ENCODE measurements at regions not wholly inside any gene's neighbourhood (a gene's known extent, or its start where the extent isn't known, plus 50 kb on each side); places are given as distances from the start of the nearest gene placed in this dataset.

DNA sequence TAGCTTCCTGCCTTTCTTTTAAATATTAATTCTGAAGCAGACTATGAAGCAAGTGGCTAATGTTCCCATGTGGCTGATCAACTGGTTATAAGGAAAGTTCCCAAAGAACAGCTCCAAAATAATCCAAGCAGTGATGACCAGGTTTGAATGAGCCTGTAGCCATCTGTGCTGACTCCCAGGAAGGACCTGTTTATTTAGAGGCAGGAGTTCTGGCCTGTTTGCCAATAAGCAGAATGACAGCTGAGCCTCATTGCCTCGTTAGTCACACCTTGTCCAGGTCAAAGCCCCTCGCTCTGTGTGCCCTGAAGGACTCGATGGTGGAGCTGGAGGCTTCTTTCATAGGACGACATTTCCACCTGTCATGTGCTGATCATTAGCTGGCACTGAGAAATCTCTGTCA, 97.4 kb downstream of the TMEM170B start:
- no peak for TF ChIP-seq CTCF (conservative IDR thresholded peaks at IDR 0.05; ENCODE audit: low read depth, low read length)
- TF ChIP-seq EZH2phosphoT487 (IDR thresholded peaks at IDR 0.05; ENCODE audit: borderline replicate concordance, low read length), result no peak
